ENCODE measurements at regions not wholly inside any gene's neighbourhood (a gene's known extent, or its start where the extent isn't known, plus 50 kb on each side); places are given as distances from the start of the nearest gene placed in this dataset.

DNA sequence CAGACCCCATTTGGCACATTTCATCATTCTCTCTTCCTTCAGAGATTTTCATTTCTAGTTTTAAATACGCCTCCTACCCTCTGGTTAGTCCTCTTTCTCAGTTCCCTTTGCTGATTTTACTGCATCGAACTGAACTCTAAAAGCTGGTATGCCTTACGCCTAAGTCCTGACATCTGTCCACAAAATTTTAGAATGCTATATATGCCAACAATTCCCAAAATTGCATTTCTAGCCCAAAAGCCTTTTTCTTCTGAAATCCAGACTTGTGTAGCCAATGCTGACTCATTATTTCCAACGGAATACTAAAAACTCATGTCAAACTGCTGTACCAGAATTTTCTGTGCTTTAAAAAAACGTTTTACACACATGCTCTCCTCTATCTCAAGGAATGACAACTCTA lies 1124.4 kb upstream of the TENM4 start:
- Histone ChIP-seq H3K4me3 (no peak overlapping the region), H3K27me3 (no peaks in the 10 kb centered on the region), H3K4me1 (no peaks in the 10 kb centered on the region), H3K9me3 (no peaks in the 10 kb centered on the region), H3K27ac (no peak overlapping the region), H3K36me3 (no peaks in the 10 kb centered on the region)
- 73 to 75% (median 74%) methylated on average over 5 of the region's 5 CpGs for WGBS, 4 donors
- DNase-seq (no peak), ATAC-seq (no peak)
- TF ChIP-seq, protein P1, sequence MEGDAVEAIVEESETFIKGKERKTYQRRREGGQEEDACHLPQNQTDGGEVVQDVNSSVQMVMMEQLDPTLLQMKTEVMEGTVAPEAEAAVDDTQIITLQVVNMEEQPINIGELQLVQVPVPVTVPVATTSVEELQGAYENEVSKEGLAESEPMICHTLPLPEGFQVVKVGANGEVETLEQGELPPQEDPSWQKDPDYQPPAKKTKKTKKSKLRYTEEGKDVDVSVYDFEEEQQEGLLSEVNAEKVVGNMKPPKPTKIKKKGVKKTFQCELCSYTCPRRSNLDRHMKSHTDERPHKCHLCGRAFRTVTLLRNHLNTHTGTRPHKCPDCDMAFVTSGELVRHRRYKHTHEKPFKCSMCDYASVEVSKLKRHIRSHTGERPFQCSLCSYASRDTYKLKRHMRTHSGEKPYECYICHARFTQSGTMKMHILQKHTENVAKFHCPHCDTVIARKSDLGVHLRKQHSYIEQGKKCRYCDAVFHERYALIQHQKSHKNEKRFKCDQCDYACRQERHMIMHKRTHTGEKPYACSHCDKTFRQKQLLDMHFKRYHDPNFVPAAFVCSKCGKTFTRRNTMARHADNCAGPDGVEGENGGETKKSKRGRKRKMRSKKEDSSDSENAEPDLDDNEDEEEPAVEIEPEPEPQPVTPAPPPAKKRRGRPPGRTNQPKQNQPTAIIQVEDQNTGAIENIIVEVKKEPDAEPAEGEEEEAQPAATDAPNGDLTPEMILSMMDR (IDR thresholded peaks at IDR 0.05): no peak
- no peak for TF ChIP-seq POLR2A (IDR thresholded peaks at IDR 0.05)
- intact Hi-C loops (cut with DNase I): no loop called here

DNA sequence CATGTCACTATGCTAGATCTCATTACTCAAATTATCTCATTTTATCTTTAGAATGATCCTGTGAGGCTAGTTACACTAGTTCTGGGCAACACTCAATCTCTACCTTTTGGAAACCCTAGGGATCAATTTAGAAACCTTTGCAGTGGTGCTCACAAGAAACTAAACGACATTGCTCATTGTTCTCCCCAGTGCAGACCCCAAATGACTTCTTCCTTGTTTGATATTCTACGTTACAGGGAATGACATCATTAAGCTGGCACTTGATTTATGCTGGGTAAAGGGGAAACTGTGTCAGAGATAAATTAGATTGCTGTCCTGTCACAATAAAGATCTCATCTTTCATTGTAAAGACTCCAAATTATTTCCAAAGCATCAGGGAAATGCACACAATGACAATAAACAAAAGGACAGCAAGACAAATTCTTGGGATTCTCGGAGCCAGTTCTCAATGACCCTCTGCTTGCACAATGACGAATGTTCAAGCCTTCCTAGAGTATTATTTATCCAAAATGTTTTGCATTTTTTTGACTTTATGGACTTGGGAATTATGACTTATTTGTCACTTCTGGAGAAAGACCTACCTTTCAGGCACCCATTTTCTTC lies 1121.8 kb upstream of the TENM4 start:
- H3K36me3 ChIP-seq: no peaks in the 10 kb centered on the region
- no peaks in the 10 kb centered on the region for H3K4me1 ChIP-seq
- WGBS, 4 donors: 47 to 59% (median 51%) methylated on average over 4 of the region's 4 CpGs
- no peak overlapping the region for H3K27ac ChIP-seq
- ATAC-seq (no peak), DNase-seq (no peak)
- no peak overlapping the region for H3K4me3 ChIP-seq
- no peak for TF ChIP-seq POLR2A (IDR thresholded peaks at IDR 0.05)
- TF ChIP-seq, protein P1 (IDR thresholded peaks at IDR 0.05): no peak
- no peaks in the 10 kb centered on the region for H3K9me3 ChIP-seq
- intact Hi-C loops (cut with DNase I): no loop called here
- H3K27me3 ChIP-seq: no peaks in the 10 kb centered on the region

DNA sequence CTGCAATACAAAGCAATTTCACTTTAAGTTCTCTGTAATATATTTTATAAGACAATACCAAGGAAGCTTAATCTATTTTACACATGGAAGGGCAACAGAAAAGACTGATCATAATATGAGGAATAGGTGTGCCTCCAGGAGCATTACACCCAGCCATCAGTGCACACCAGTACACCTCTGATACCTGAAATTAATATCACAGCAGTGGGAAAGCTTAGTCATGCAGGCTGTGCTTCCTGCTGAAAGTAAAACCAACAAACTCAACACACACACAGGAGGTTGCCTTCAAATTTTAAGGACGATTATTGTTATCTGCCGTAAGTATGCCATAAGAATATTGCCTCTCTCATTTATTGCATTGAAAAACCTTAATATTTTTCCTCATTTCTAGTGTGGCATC lies 1119.1 kb upstream of the TENM4 start:
- intact Hi-C loops (cut with DNase I): no loop called here
- Histone ChIP-seq H3K4me3 (no peak overlapping the region), H3K4me1 (no peaks in the 10 kb centered on the region), H3K36me3 (no peaks in the 10 kb centered on the region), H3K9me3 (no peaks in the 10 kb centered on the region), H3K27me3 (no peaks in the 10 kb centered on the region), H3K27ac (no peak overlapping the region)
- ATAC-seq (no peak), DNase-seq (no peak)
- WGBS, 4 donors: 72 to 84% (median 79%) methylated on average over 2 of the region's 2 CpGs
- TF ChIP-seq, protein P1 (IDR thresholded peaks at IDR 0.05): no peak
- TF ChIP-seq POLR2A (IDR thresholded peaks at IDR 0.05): no peak

DNA sequence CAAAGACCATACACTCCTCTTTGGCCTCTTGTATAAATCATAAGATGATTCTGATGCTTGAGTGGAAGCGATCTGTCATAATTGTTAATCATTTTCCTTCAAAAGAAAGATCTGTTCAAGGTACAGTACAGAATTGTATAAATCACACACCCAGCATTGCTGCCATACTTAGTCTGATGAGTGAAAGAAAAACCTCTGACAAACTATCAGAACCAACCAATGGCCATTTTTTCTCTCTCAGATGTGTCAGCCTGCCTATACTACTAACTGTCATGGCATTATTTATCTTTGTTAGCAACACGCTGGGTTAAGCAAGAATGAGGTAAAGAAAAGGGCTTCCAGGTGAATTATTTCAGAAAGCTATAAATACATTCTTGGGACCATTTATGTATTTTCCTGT lies 1112.7 kb upstream of the TENM4 start:
- no peak overlapping the region for H3K4me3 ChIP-seq
- no peak overlapping the region for H3K27ac ChIP-seq
- H3K27me3 ChIP-seq: no peaks in the 10 kb centered on the region
- TF ChIP-seq, protein P1 (IDR thresholded peaks at IDR 0.05): no peak
- TF ChIP-seq POLR2A (IDR thresholded peaks at IDR 0.05): no peak
- intact Hi-C loops (cut with DNase I): no loop called here
- ATAC-seq (no peak), DNase-seq (no peak)
- H3K36me3 ChIP-seq: no peaks in the 10 kb centered on the region
- peaks cover 0 to 1% (median 0%) of the 10 kb centered on the region in 12 donors for H3K9me3 ChIP-seq
- WGBS, 4 donors: 87 to 94% (median 90%) methylated on average over 2 of the region's 2 CpGs
- no peaks in the 10 kb centered on the region for H3K4me1 ChIP-seq

Measured in heart left ventricle (tissue), 16 donors.